AG04449 (cell line): ENCODE measurements at regions not wholly inside any gene's neighbourhood (a gene's known extent, or its start where the extent isn't known, plus 50 kb on each side); places are given as distances from the start of the nearest gene placed in this dataset.

ENCODE experiments used
- CTCF ChIA-PET: fragments of 350-600 bp; formaldehyde crosslinking; extraction: SDS; loops from one replicate; lab custom pipeline; 2021; ENCODE audit warnings: antibody characterized with exemption; lab: Yijun Ruan, JAX
- POLR2A ChIA-PET: fragments of 400-600, 350-600 bp; formaldehyde crosslinking; extraction: SDS; loops from one replicate; lab custom pipeline; 2020; ENCODE audit warnings: antibody characterized with exemption, inconsistent platforms; lab: Yijun Ruan, JAX
- DNase-seq: peaks from one replicate; pipeline ENCODE4 v3.0.0-alpha.2; 2010; ENCODE audit warnings: low read depth, low spot score
- H3K4me3 ChIP-seq: 2 replicates; pipeline ENCODE4 v1.5.1; 2011; ENCODE audit warnings: low read depth, mild to moderate bottlenecking, control low read depth, low read length
- CTCF ChIP-seq: IDR thresholded peaks from one replicate; pipeline ENCODE4 v1.5.1; 2011; ENCODE audit warnings: mild to moderate bottlenecking, moderate library complexity, low read length, control low read depth, inconsistent platforms; ENCODE audit not compliant: insufficient read depth; ENCODE audit errors: missing control alignments

- POLR2A ChIA-PET = no interaction called here
- CTCF ChIA-PET = no interaction called here
These were observed 257.7 kb downstream of the BTG1 start for GRCh38 chr12:91887957-91888356.

GRCh38 chr12:91885851-91886731, 259.6 kb downstream of the BTG1 start:
- DNase-seq = no peak
- ChIA-PET CTCF (interaction anchor here (1.1 to 1.6 kb wide), 2 partner anchors 73 to 75 kb away, joined by 3 to 5 read pairs; no protein-coding TSS in a partner anchor), POLR2A (no interaction called here)
- no peak for TF ChIP-seq CTCF
- no peak overlapping the region for H3K4me3 ChIP-seq

More at GRCh38 chr12:91887957-91888356, 257.7 kb downstream of the BTG1 start:
- no peak overlapping the region for H3K4me3 ChIP-seq
- no peak for TF ChIP-seq CTCF
- no peak for DNase-seq

GRCh38 chr12:91884230-91884629, 261.4 kb downstream of the BTG1 start:
- TF ChIP-seq CTCF = no peak
- ChIA-PET POLR2A (no interaction called here), CTCF (no interaction called here)
- H3K4me3 ChIP-seq = no peak overlapping the region
- DNase-seq = no peak

GRCh38 chr12:91883811-91884210, 261.8 kb downstream of the BTG1 start:
- CTCF ChIA-PET = no interaction called here
- H3K4me3 ChIP-seq = no peak overlapping the region
- no peak for DNase-seq
- no peak for TF ChIP-seq CTCF
- POLR2A ChIA-PET = no interaction called here

GRCh38 chr12:91882910-91883309, 262.7 kb downstream of the BTG1 start:
- no peak for TF ChIP-seq CTCF
- H3K4me3 ChIP-seq = no peak overlapping the region
- CTCF ChIA-PET = no interaction called here
- POLR2A ChIA-PET = no interaction called here
- no peak for DNase-seq

- no peak for TF ChIP-seq CTCF
- ChIA-PET POLR2A (no interaction called here), CTCF (interaction anchor here (0.6 kb wide), 1 partner anchor 66 kb away, joined by 3 read pairs; no protein-coding TSS in a partner anchor)
- no peak overlapping the region for H3K4me3 ChIP-seq
- no peak for DNase-seq
These were observed 265.1 kb downstream of the BTG1 start for GRCh38 chr12:91880528-91880927.
